ENCODE measurements at regions not wholly inside any gene's neighbourhood (a gene's known extent, or its start where the extent isn't known, plus 50 kb on each side); places are given as distances from the start of the nearest gene placed in this dataset.
"Not testable (repeated sequence)": the region's sequence is repeated elsewhere in the genome, so short reads cannot be mapped to it uniquely, and the experiment has no call there.

DNA sequence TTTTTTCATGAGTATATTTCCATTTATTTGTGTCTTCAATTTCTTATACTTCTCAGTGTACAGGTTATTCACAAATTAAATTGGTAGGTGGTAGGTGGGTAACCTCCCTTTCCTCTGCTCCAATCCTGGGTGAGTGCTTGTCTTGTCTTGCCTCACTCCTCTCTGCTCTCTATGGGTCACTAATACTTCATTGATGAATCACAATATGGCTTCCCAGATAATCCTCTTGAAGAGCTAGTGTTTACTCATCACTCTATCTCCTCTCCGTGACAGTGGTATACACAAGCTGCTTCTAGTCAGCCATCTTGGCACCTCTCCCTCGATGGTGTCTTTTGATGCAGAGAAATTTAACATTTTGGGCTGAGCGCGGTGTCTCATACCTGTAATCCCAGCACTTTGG lies 331.8 kb upstream of the NMUR2 start:
- no peak overlapping the region for H3K4me3 ChIP-seq (ENCODE audit: insufficient read depth, low read length, poor library complexity, severe bottlenecking)
- no peak for TF ChIP-seq EZH2phosphoT487 (conservative IDR thresholded peaks at IDR 0.05; ENCODE audit: low read length)
- H4K20me1 ChIP-seq (ENCODE audit: low read depth, low read length), result no peaks in the 10 kb centered on the region
- H3K36me3 ChIP-seq (ENCODE audit: low read length), result no peaks in the 10 kb centered on the region
- H3K9me3 ChIP-seq (ENCODE audit: insufficient read depth, low read length), result no peaks in the 10 kb centered on the region
- no peaks in the 10 kb centered on the region for H3K79me2 ChIP-seq (ENCODE audit: insufficient read depth, low read length)
- H3K27ac ChIP-seq (ENCODE audit: low read depth, low read length), result no peak overlapping the region
- H2AFZ ChIP-seq (ENCODE audit: low read depth, low read length, severe bottlenecking), result no peak overlapping the region
- H3K9me2 ChIP-seq (replicated peaks; ENCODE audit: insufficient read depth, low read length), result no peaks in the 10 kb centered on the region
- H3F3A ChIP-seq (ENCODE audit: insufficient read depth), result no peaks in the 10 kb centered on the region
- H3K27me3 ChIP-seq (ENCODE audit: low read length), result no peaks in the 10 kb centered on the region
- no peak overlapping the region for H3K4me2 ChIP-seq (ENCODE audit: low read depth, low read length, poor library complexity, severe bottlenecking)
- no peak overlapping the region for H3K9ac ChIP-seq (ENCODE audit: low read length)

DNA sequence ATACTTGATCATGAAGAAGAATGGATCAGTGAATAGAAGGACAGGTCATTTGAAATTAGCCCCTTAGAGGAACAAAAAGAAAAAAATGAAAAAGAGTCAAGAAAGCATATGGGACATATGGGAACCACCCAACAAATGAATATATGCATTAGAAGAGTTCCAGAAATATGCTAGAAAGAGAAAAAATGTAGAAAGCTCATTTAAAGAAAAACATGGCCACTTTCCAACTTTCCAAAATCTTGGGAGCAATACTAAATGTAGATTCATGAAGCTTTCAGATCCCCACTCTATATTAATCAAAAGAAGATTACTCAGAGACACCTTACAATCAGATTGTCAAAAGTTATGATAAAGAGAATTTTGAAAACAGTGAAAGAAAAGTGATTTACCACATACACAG lies 334.8 kb upstream of the NMUR2 start:
- no peak overlapping the region for H3K4me2 ChIP-seq (ENCODE audit: low read depth, low read length, poor library complexity, severe bottlenecking)
- TF ChIP-seq EZH2phosphoT487 (conservative IDR thresholded peaks at IDR 0.05; ENCODE audit: low read length) (no peak), CTCF (IDR thresholded peaks at IDR 0.05; ENCODE audit: insufficient read depth, low read length, poor library complexity, severe bottlenecking) (no peak)
- H3K36me3 ChIP-seq (ENCODE audit: low read length), result no peaks in the 10 kb centered on the region
- no peak overlapping the region for H3K4me3 ChIP-seq (ENCODE audit: insufficient read depth, low read length, poor library complexity, severe bottlenecking)
- H3K79me2 ChIP-seq (ENCODE audit: insufficient read depth, low read length), result no peaks in the 10 kb centered on the region
- H3K9me2 ChIP-seq (replicated peaks; ENCODE audit: insufficient read depth, low read length), result no peaks in the 10 kb centered on the region
- H3K9ac ChIP-seq (ENCODE audit: low read length), result no peak overlapping the region
- H3K27me3 ChIP-seq (ENCODE audit: low read length), result no peaks in the 10 kb centered on the region
- no peaks in the 10 kb centered on the region for H4K20me1 ChIP-seq (ENCODE audit: low read depth, low read length)
- H3K27ac ChIP-seq (ENCODE audit: low read depth, low read length), result no peak overlapping the region
- no peaks in the 10 kb centered on the region for H3F3A ChIP-seq (ENCODE audit: insufficient read depth)
- no peaks in the 10 kb centered on the region for H3K9me3 ChIP-seq (ENCODE audit: insufficient read depth, low read length)
- H2AFZ ChIP-seq (ENCODE audit: low read depth, low read length, severe bottlenecking), result no peak overlapping the region

DNA sequence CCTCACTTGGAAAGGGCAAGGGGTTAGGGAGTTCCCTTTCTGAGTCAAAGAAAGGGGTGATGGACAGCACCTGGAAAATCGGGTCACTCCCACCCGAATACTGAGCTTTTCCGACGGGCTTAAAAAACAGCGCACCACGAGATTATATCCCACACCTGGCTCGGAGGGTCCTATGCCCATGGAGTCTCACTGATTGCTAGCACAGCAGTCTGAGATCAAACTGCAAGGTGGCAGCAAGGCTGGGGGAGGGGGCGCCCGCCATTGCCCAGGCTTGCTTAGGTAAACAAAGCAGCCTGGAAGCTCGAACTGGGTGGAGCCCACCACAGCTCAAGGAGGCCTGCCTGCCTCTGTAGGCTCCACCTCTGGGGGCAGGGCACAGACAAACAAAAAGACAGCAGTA lies 336.0 kb upstream of the NMUR2 start:
- H3K79me2 ChIP-seq (ENCODE audit: insufficient read depth, low read length); H3K9ac ChIP-seq (ENCODE audit: low read length); H2AFZ ChIP-seq (ENCODE audit: low read depth, low read length, severe bottlenecking); H3K27me3 ChIP-seq (ENCODE audit: low read length); H3K9me2 ChIP-seq (replicated peaks; ENCODE audit: insufficient read depth, low read length); H3K9me3 ChIP-seq (ENCODE audit: insufficient read depth, low read length); H3K27ac ChIP-seq (ENCODE audit: low read depth, low read length); H3F3A ChIP-seq (ENCODE audit: insufficient read depth); H3K4me2 ChIP-seq (ENCODE audit: low read depth, low read length, poor library complexity, severe bottlenecking); H3K36me3 ChIP-seq (ENCODE audit: low read length); H3K4me3 ChIP-seq (ENCODE audit: insufficient read depth, low read length, poor library complexity, severe bottlenecking); H4K20me1 ChIP-seq (ENCODE audit: low read depth, low read length): not testable (repeated sequence)

DNA sequence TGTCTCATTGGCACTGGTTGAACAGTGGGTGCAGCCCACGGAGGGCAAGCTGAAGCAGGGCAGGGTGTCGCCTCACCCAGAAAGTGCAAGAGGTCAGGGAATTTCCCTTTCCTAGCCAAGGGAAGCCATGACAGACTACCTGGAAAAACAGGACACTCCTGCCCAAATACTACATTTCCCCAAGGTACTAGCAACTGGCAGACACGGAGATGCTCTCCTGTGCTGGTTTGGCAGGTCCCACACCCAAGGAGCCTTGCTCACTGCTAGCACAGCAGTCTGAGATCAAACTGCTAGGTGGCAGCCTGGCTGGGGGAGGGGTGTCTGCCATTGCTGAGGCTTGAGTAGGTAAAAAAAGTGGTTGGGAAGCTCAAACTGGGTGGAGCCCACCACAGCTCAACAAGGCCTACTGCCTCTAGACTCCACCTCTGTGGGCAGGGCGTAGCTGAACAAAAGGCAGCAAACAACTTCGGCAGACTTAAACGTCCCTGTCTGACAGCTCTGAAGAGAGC lies 382.7 kb upstream of the NMUR2 start:
- not testable (repeated sequence) for H3K79me2 ChIP-seq (ENCODE audit: insufficient read depth, low read length); H3K36me3 ChIP-seq (ENCODE audit: low read length); H3K9ac ChIP-seq (ENCODE audit: low read length); H3K9me2 ChIP-seq (replicated peaks; ENCODE audit: insufficient read depth, low read length); H3K27me3 ChIP-seq (ENCODE audit: low read length); H3K4me2 ChIP-seq (ENCODE audit: low read depth, low read length, poor library complexity, severe bottlenecking); H3K27ac ChIP-seq (ENCODE audit: low read depth, low read length); H3K9me3 ChIP-seq (ENCODE audit: insufficient read depth, low read length); H4K20me1 ChIP-seq (ENCODE audit: low read depth, low read length); H3K4me3 ChIP-seq (ENCODE audit: insufficient read depth, low read length, poor library complexity, severe bottlenecking); H3F3A ChIP-seq (ENCODE audit: insufficient read depth); H2AFZ ChIP-seq (ENCODE audit: low read depth, low read length, severe bottlenecking)

DNA sequence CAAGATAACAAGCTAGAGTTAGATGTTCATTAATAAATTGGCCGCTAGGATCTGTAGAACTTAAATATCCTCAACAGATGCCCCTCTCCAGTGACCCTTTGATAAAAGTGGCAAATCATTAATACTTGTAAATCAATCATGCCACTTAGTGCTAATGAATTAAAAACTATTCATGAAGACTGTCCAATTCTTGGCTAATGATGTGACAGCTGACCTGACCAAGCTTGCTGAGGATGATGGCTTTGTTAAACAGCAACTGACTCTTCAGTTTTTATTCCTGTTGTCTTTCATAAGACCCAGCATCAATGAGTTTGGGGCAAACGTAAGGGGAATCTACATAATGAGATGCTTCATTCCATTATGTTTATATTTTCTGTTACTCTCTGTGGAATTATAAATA lies 396.8 kb upstream of the NMUR2 start:
- no peak for TF ChIP-seq CTCF (IDR thresholded peaks at IDR 0.05; ENCODE audit: insufficient read depth, low read length, poor library complexity, severe bottlenecking)
- no peak for TF ChIP-seq EZH2phosphoT487 (conservative IDR thresholded peaks at IDR 0.05; ENCODE audit: low read length)
- Histone ChIP-seq H3K4me2 (ENCODE audit: low read depth, low read length, poor library complexity, severe bottlenecking) (no peak overlapping the region), H3K9ac (ENCODE audit: low read length) (no peak overlapping the region), H3K27ac (ENCODE audit: low read depth, low read length) (no peak overlapping the region), H4K20me1 (ENCODE audit: low read depth, low read length) (no peaks in the 10 kb centered on the region), H2AFZ (ENCODE audit: low read depth, low read length, severe bottlenecking) (no peak overlapping the region), H3K79me2 (ENCODE audit: insufficient read depth, low read length) (no peaks in the 10 kb centered on the region), H3K36me3 (ENCODE audit: low read length) (no peaks in the 10 kb centered on the region), H3K4me3 (ENCODE audit: insufficient read depth, low read length, poor library complexity, severe bottlenecking) (no peak overlapping the region), H3K9me3 (ENCODE audit: insufficient read depth, low read length) (no peaks in the 10 kb centered on the region), H3K9me2 (replicated peaks; ENCODE audit: insufficient read depth, low read length) (no peaks in the 10 kb centered on the region), H3F3A (ENCODE audit: insufficient read depth) (no peaks in the 10 kb centered on the region), H3K27me3 (ENCODE audit: low read length) (no peaks in the 10 kb centered on the region)

Measured in SU-DHL-6 (cell line).